Endodermal cell (in vitro differentiated cells): ENCODE measurements at regions not wholly inside any gene's neighbourhood (a gene's known extent, or its start where the extent isn't known, plus 50 kb on each side); places are given as distances from the start of the nearest gene placed in this dataset.

Experiments used
- DNase-seq: peaks from one replicate; pipeline ENCODE4 v3.0.0-alpha.2; 2017
- H3K27ac ChIP-seq: 2 replicates; pipeline ENCODE4 v1.5.1; 2013; ENCODE audit warnings: mild to moderate bottlenecking, low read depth, low read length, moderate library complexity
- H3K27me3 ChIP-seq: 2 replicates; pipeline ENCODE4 v1.6.1; 2013; ENCODE audit warnings: mild to moderate bottlenecking, low read length, moderate library complexity; ENCODE audit not compliant: insufficient read depth, control insufficient read depth, poor library complexity, severe bottlenecking
- H3K36me3 ChIP-seq: 2 replicates; pipeline ENCODE4 v1.7.0; 2013; ENCODE audit warnings: mild to moderate bottlenecking, low read length, moderate library complexity; ENCODE audit not compliant: control insufficient read depth, insufficient read depth
- H3K4me1 ChIP-seq: one replicate; pipeline ENCODE4 v1.7.0; 2013; ENCODE audit warnings: low read length; ENCODE audit not compliant: control insufficient read depth, insufficient read depth
- H3K4me3 ChIP-seq: 2 replicates; pipeline ENCODE4 v1.5.1; 2013; ENCODE audit warnings: mild to moderate bottlenecking, low read length, moderate library complexity
- H3K9ac ChIP-seq: 2 replicates; pipeline ENCODE4 v1.6.1; 2013; ENCODE audit warnings: mild to moderate bottlenecking, low read length, moderate library complexity; ENCODE audit not compliant: poor library complexity, severe bottlenecking; ENCODE audit errors: extremely low read depth
- H3K9me3 ChIP-seq: 2 replicates; pipeline ENCODE4 v1.6.1; 2013; ENCODE audit warnings: mild to moderate bottlenecking, low read length, moderate library complexity; ENCODE audit not compliant: control insufficient read depth
- H3K27ac Mint-ChIP-seq: 2 replicates; pipeline ENCODE4 v1.8.0; 2020; ENCODE audit warnings: mixed read lengths
- H3K27me3 Mint-ChIP-seq: 2 replicates; pipeline ENCODE4 v1.8.0; 2021; ENCODE audit warnings: mild to moderate bottlenecking, mixed read lengths; ENCODE audit not compliant: insufficient read depth
- H3K36me3 Mint-ChIP-seq: 2 replicates; pipeline ENCODE4 v1.8.0; 2020; ENCODE audit warnings: low read depth, mixed read lengths
- H3K4me1 Mint-ChIP-seq: 2 replicates; pipeline ENCODE4 v1.8.0; 2020; ENCODE audit warnings: mixed read lengths
- H3K4me3 Mint-ChIP-seq: 2 replicates; pipeline ENCODE4 v1.8.0; 2020; ENCODE audit warnings: mild to moderate bottlenecking, moderate library complexity, mixed read lengths
- H3K9me3 Mint-ChIP-seq: 2 replicates; pipeline ENCODE4 v1.8.0; 2020; ENCODE audit warnings: mild to moderate bottlenecking, mixed read lengths
- CTCF ChIP-seq: fragments of 200-600 bp; sonication (generic); conservative IDR thresholded peaks from 2 replicates; pipeline ENCODE4 v1.5.0; 2021; ENCODE audit warnings: antibody characterized with exemption, mild to moderate bottlenecking
- WGBS, 2 experiments: methylation state at CpG; one replicate each; pipeline versions ENCODE4 v1.1.5 to v1.1.7; 2013; ENCODE audit warnings: missing lambda C conversion rate in 2 of 2, mixed read lengths in 1 of 2; ENCODE audit not compliant: insufficient coverage in 1 of 2, insufficient read length in 1 of 2; 5-methylcytosine and 5-hydroxymethylcytosine counted together

- Histone ChIP-seq H3K9ac (no peak overlapping the region), H3K27ac (no peak overlapping the region), H3K27me3 (no peaks in the 10 kb centered on the region), H3K9me3 (no peaks in the 10 kb centered on the region), H3K4me3 (no peak overlapping the region), H3K4me1 (no peaks in the 10 kb centered on the region), H3K36me3 (no peaks in the 10 kb centered on the region)
- Mint-ChIP-seq H3K9me3 (no peaks in the 10 kb centered on the region), H3K27ac (no peak overlapping the region), H3K27me3 (no peaks in the 10 kb centered on the region), H3K4me3 (no peak overlapping the region), H3K4me1 (no peaks in the 10 kb centered on the region), H3K36me3 (no peaks in the 10 kb centered on the region)
- TF ChIP-seq CTCF: no peak
- DNase-seq: no peak
- WGBS, 2 experiments: 100% methylated on average over 1 to 3 of the region's 4 CpGs
Measured at GRCh38 chr13:34216256-34216655, 398.3 kb downstream of the RFC3 start.

- H3K4me1 ChIP-seq: no peaks in the 10 kb centered on the region
- H3K4me1 Mint-ChIP-seq: no peaks in the 10 kb centered on the region
- no peaks in the 10 kb centered on the region for H3K36me3 Mint-ChIP-seq
- no peak overlapping the region for H3K9ac ChIP-seq
- no peaks in the 10 kb centered on the region for H3K9me3 Mint-ChIP-seq
- H3K9me3 ChIP-seq: no peaks in the 10 kb centered on the region
- no peak overlapping the region for H3K4me3 ChIP-seq
- DNase-seq: no peak
- no peak overlapping the region for H3K27ac ChIP-seq
- no peaks in the 10 kb centered on the region for H3K27me3 ChIP-seq
- H3K27me3 Mint-ChIP-seq: no peaks in the 10 kb centered on the region
- no peak for TF ChIP-seq CTCF
- no peaks in the 10 kb centered on the region for H3K36me3 ChIP-seq
- 91 to 98% methylated on average over 10 to 12 of the region's 12 CpGs for WGBS, 2 experiments
- no peak overlapping the region for H3K27ac Mint-ChIP-seq
- no peak overlapping the region for H3K4me3 Mint-ChIP-seq
Measured at GRCh38 chr13:34217343-34218025, 399.5 kb downstream of the RFC3 start.

- Mint-ChIP-seq H3K4me3 (no peak overlapping the region), H3K27me3 (no peaks in the 10 kb centered on the region), H3K27ac (no peak overlapping the region), H3K4me1 (no peaks in the 10 kb centered on the region), H3K36me3 (no peaks in the 10 kb centered on the region), H3K9me3 (no peaks in the 10 kb centered on the region)
- 87 to 88% methylated on average over 2 of the region's 2 CpGs for WGBS, 2 experiments
- Histone ChIP-seq H3K27me3 (no peaks in the 10 kb centered on the region), H3K4me1 (no peaks in the 10 kb centered on the region), H3K9ac (no peak overlapping the region), H3K9me3 (peaks cover 7% of the 10 kb centered on the region), H3K4me3 (no peak overlapping the region), H3K36me3 (no peaks in the 10 kb centered on the region), H3K27ac (no peak overlapping the region)
- no peak for DNase-seq
- TF ChIP-seq CTCF: no peak
Measured at GRCh38 chr13:34223984-34224383, 406.0 kb downstream of the RFC3 start.
